Panc1 (cell line): ENCODE measurements at regions not wholly inside any gene's neighbourhood (a gene's known extent, or its start where the extent isn't known, plus 50 kb on each side); places are given as distances from the start of the nearest gene placed in this dataset.

Source experiments
- ATAC-seq: fragments of 200-7000 bp; cut with Tn5 transposase; 2 replicates; pipeline ENCODE4 v1.9.1; 2020; ENCODE audit warnings: mild to moderate bottlenecking, moderate library complexity
- BruUV-seq: library from RNA; stranded (reverse); fragments of 400-500 nt; replicated peaks from 2 replicates; lab custom pipeline; 2021; lab: Mats Ljungman, UMichigan
- CTCF ChIA-PET: fragments of 300-600 bp; sonication (Branson Sonifier 250); formaldehyde crosslinking; loops from one replicate; lab custom pipeline; 2022; ENCODE audit warnings: antibody characterized with exemption; lab: Charles Lee
- POLR2A ChIA-PET: fragments of 300-600 bp; sonication (Branson Sonifier 250); formaldehyde crosslinking; loops from one replicate; lab custom pipeline; 2022; ENCODE audit warnings: antibody characterized with exemption; lab: Charles Lee
- DNase-seq: peaks from one replicate; pipeline ENCODE4 v3.0.0-alpha.2; 2010; ENCODE audit warnings: low read depth, low spot score
- H3K27ac ChIP-seq: 2 replicates; pipeline ENCODE4 v1.5.1; 2011; ENCODE audit warnings: mild to moderate bottlenecking, low read length, inconsistent platforms
- H3K27me3 ChIP-seq: fragments of 200-500 bp; sonication (Bioruptor generic); 2 replicates; pipeline ENCODE4 v1.6.0; 2014; ENCODE audit warnings: low read length, inconsistent platforms; ENCODE audit not compliant: control insufficient read depth, insufficient read depth
- H3K36me3 ChIP-seq: fragments of 200-500 bp; sonication (Bioruptor generic); 2 replicates; pipeline ENCODE4 v1.5.1; 2014; ENCODE audit warnings: inconsistent platforms, mild to moderate bottlenecking, low read length, moderate library complexity; ENCODE audit not compliant: control insufficient read depth, insufficient read depth
- H3K4me1 ChIP-seq: 2 replicates; pipeline ENCODE4 v1.5.1; 2011; ENCODE audit warnings: inconsistent platforms, mild to moderate bottlenecking, low read length, moderate library complexity; ENCODE audit not compliant: control insufficient read depth, insufficient read depth
- H3K4me3 ChIP-seq, 2 experiments: 2 replicates each; pipeline ENCODE4 v1.5.1; 2011 to 2012; ENCODE audit warnings: low read depth in 2 of 2, low read length in 2 of 2, mild to moderate bottlenecking in 2 of 2, inconsistent platforms in 1 of 2, moderate library complexity in 1 of 2
- H3K9me3 ChIP-seq: fragments of 200-500 bp; sonication (Bioruptor generic); 2 replicates; pipeline ENCODE4 v1.5.1; 2014; ENCODE audit warnings: low read depth, mild to moderate bottlenecking, inconsistent platforms, low read length, moderate library complexity; ENCODE audit not compliant: control insufficient read depth, insufficient read depth
- CTCF ChIP-seq: fragments of 450-650 bp; IDR thresholded peaks from 2 replicates; pipeline ENCODE4 v1.5.1; 2017; ENCODE audit warnings: mild to moderate bottlenecking
- POLR2AphosphoS5 ChIP-seq: IDR thresholded peaks from 2 replicates; pipeline ENCODE4 v1.6.1; 2012; ENCODE audit warnings: mild to moderate bottlenecking, low read depth, low read length, moderate library complexity
- SIN3A ChIP-seq: IDR thresholded peaks from 2 replicates; pipeline ENCODE4 v1.6.1; 2012; ENCODE audit warnings: low read depth, mild to moderate bottlenecking, low read length, moderate library complexity, borderline replicate concordance; ENCODE audit not compliant: insufficient read depth
- TCF7L2 ChIP-seq: IDR thresholded peaks from 2 replicates; pipeline ENCODE4 v1.6.1; 2011; ENCODE audit warnings: mild to moderate bottlenecking, low read depth, low read length, inconsistent platforms
- in situ Hi-C: cut with HindIII; loops from 2 replicates; pipeline ENCODE4 v1.10.0; 2016; ENCODE audit warnings: low sequenced_read_pairs, low pct_unique_long_range_greater_than_20kb
- intact Hi-C: fragments of 100-400 bp; cut with micrococcal nuclease; formaldehyde crosslinking; loops from one replicate; pipeline ENCODE4 v1.10.0; 2022; ENCODE audit not compliant: unreplicated experiment
- TF ChIP-seq, protein P1 (sequence below), 2 experiments: IDR thresholded peaks; 2 replicates each; pipeline ENCODE4 v1.6.1; 2011 to 2012; ENCODE audit warnings: low read depth in 2 of 2, control low read depth in 1 of 2, low read length in 1 of 2, mild to moderate bottlenecking in 1 of 2, moderate library complexity in 1 of 2; ENCODE audit not compliant: insufficient read depth in 1 of 2

- no peak overlapping the region for H3K4me3 ChIP-seq
- DNase-seq, result no peak
- intact Hi-C loops, result no loop called here
- no peaks in the 10 kb centered on the region for H3K36me3 ChIP-seq
- H3K9me3 ChIP-seq, result no peaks in the 10 kb centered on the region
- POLR2A ChIA-PET, result no interaction called here
- in situ Hi-C loops, result no loop called here
- H3K27ac ChIP-seq, result no peak overlapping the region
- H3K4me1 ChIP-seq, result no peaks in the 10 kb centered on the region
- no peak for ATAC-seq
- CTCF ChIA-PET, result no interaction called here
- TF ChIP-seq, protein P1, sequence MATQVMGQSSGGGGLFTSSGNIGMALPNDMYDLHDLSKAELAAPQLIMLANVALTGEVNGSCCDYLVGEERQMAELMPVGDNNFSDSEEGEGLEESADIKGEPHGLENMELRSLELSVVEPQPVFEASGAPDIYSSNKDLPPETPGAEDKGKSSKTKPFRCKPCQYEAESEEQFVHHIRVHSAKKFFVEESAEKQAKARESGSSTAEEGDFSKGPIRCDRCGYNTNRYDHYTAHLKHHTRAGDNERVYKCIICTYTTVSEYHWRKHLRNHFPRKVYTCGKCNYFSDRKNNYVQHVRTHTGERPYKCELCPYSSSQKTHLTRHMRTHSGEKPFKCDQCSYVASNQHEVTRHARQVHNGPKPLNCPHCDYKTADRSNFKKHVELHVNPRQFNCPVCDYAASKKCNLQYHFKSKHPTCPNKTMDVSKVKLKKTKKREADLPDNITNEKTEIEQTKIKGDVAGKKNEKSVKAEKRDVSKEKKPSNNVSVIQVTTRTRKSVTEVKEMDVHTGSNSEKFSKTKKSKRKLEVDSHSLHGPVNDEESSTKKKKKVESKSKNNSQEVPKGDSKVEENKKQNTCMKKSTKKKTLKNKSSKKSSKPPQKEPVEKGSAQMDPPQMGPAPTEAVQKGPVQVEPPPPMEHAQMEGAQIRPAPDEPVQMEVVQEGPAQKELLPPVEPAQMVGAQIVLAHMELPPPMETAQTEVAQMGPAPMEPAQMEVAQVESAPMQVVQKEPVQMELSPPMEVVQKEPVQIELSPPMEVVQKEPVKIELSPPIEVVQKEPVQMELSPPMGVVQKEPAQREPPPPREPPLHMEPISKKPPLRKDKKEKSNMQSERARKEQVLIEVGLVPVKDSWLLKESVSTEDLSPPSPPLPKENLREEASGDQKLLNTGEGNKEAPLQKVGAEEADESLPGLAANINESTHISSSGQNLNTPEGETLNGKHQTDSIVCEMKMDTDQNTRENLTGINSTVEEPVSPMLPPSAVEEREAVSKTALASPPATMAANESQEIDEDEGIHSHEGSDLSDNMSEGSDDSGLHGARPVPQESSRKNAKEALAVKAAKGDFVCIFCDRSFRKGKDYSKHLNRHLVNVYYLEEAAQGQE (IDR thresholded peaks at IDR 0.05; ENCODE audit: insufficient read depth in 1 of 2, low read depth in 2 of 2, low read length in 1 of 2), result no peak
- TF ChIP-seq POLR2AphosphoS5 (no peak), TCF7L2 (no peak), CTCF (no peak), SIN3A (no peak)
- BruUV-seq, result no TSS peak
- H3K27me3 ChIP-seq, result 0 out of 2 replicates have a peak, but pooled peaks cover 3% of the 10 kb centered on the region
These were observed 103.3 kb upstream of the GATB start for GRCh38 chr4:151864068-151864467.

GRCh38 chr4:151862766-151863165, 102.0 kb upstream of the GATB start:
- H3K4me1 ChIP-seq, result no peaks in the 10 kb centered on the region
- H3K4me3 ChIP-seq, result no peak overlapping the region
- TF ChIP-seq SIN3A (no peak), TCF7L2 (no peak), CTCF (no peak), POLR2AphosphoS5 (no peak)
- TF ChIP-seq, protein P1 (IDR thresholded peaks at IDR 0.05; ENCODE audit: insufficient read depth in 1 of 2, low read depth in 2 of 2, low read length in 1 of 2), result no peak
- intact Hi-C loops, result no loop called here
- H3K9me3 ChIP-seq, result no peaks in the 10 kb centered on the region
- no peak for DNase-seq
- in situ Hi-C loops, result no loop called here
- no peak overlapping the region for H3K27ac ChIP-seq
- 0 out of 2 replicates have a peak, but pooled peaks cover 3% of the 10 kb centered on the region for H3K27me3 ChIP-seq
- no peak for ATAC-seq
- H3K36me3 ChIP-seq, result no peaks in the 10 kb centered on the region
- BruUV-seq, result no TSS peak
- CTCF ChIA-PET, result no interaction called here
- POLR2A ChIA-PET, result no interaction called here
